ENCODE measurements at regions not wholly inside any gene's neighbourhood (a gene's known extent, or its start where the extent isn't known, plus 50 kb on each side); places are given as distances from the start of the nearest gene placed in this dataset.

- Histone ChIP-seq H2BK15ac (ENCODE audit: low read length) (no peak overlapping the region), H4K91ac (replicated peaks; ENCODE audit: insufficient read length, low read length) (no peak overlapping the region), H3K4ac (replicated peaks; ENCODE audit: insufficient read length, low read depth, low read length) (no peak overlapping the region), H3K27me3 (replicated peaks in 1 of 4; ENCODE audit: control insufficient read depth in 3 of 4, extremely low read depth in 1 of 4, insufficient read depth in 3 of 4, low read length in 3 of 4) (no peaks in the 10 kb centered on the region), H4K20me1 (replicated peaks in 1 of 2; ENCODE audit: control insufficient read depth in 1 of 2, insufficient read depth in 2 of 2, low read length in 2 of 2) (no peaks in the 10 kb centered on the region), H2BK120ac (replicated peaks; ENCODE audit: low read depth, low read length) (no peak overlapping the region), H2AK5ac (ENCODE audit: low read depth, low read length) (no peak overlapping the region), H2BK12ac (ENCODE audit: low read depth, low read length) (no peak overlapping the region), H4K5ac (ENCODE audit: insufficient read length, low read depth, low read length) (no peak overlapping the region), H3K14ac (ENCODE audit: insufficient read length) (no peak overlapping the region), H2AFZ (ENCODE audit: low read length) (no peak overlapping the region), H3K9me3 (ENCODE audit: insufficient read depth in 2 of 2, low read depth in 1 of 2, low read length in 1 of 2) (no peaks in the 10 kb centered on the region), H3K79me1 (ENCODE audit: low read depth, low read length) (no peaks in the 10 kb centered on the region), H3K4me2 (ENCODE audit: insufficient read depth in 1 of 2, low read depth in 2 of 2, low read length in 2 of 2) (no peak overlapping the region), H2BK5ac (ENCODE audit: low read depth, low read length) (no peak overlapping the region), H3K18ac (ENCODE audit: extremely low read depth, low read length) (no peak overlapping the region), H3K23ac (ENCODE audit: insufficient read length) (no peak overlapping the region), H3K27ac (ENCODE audit: low read depth, low read length) (no peak overlapping the region), H2BK20ac (ENCODE audit: low read length) (no peak overlapping the region), H3K4me1 (replicated peaks in 1 of 4; ENCODE audit: control insufficient read depth in 3 of 4, insufficient read depth in 4 of 4, low read length in 3 of 4) (peaks cover 0 to 10% (median 4%) of the 10 kb centered on the region in 4 experiments; a peak in 2 of 7 replicates), H3K23me2 (ENCODE audit: low read depth, low read length) (no peaks in the 10 kb centered on the region), H3K56ac (replicated peaks; ENCODE audit: insufficient read length, low read depth, low read length) (no peak overlapping the region), H3K4me3 (ENCODE audit: extremely low read depth in 1 of 4, insufficient read depth in 2 of 4, low read depth in 3 of 4, low read length in 4 of 4) (no peak overlapping the region), H3K36me3 (ENCODE audit: control insufficient read depth in 2 of 4, insufficient read depth in 4 of 4, low read length in 3 of 4) (no peaks in the 10 kb centered on the region), H3K79me2 (ENCODE audit: control insufficient read depth in 1 of 2, insufficient read depth in 2 of 2, low read length in 2 of 2) (no peaks in the 10 kb centered on the region), H4K8ac (ENCODE audit: extremely low read depth, insufficient read depth, low read length) (no peak overlapping the region), H3K9ac (replicated peaks in 1 of 4; ENCODE audit: extremely low read depth in 1 of 4, low read depth in 3 of 4, low read length in 3 of 4) (no peak overlapping the region)
- 91% methylated on average over 4 of the region's 4 CpGs; no CpG with 5 or more reads in 1 of the 2 experiments for WGBS, 2 experiments (ENCODE audit: extremely low coverage in 1 of 2, insufficient coverage in 1 of 2, insufficient read length in 1 of 2, insufficient replicate concordance in 2 of 2, low coverage in 1 of 2, low lambda C conversion rate in 2 of 2, missing lambda C conversion rate in 1 of 2)
- POLR2A ChIA-PET (ENCODE audit: partially characterized antibody): no interaction called here
- CTCF ChIA-PET (ENCODE audit: partially characterized antibody): no interaction called here
- no peak for FAIRE-seq
- TF ChIP-seq SP1 (IDR thresholded peaks at IDR 0.05; ENCODE audit: low read depth, low read length): no peak
- no peak for TF ChIP-seq EGR1 (IDR thresholded peaks at IDR 0.05; ENCODE audit: borderline replicate concordance, low read depth, low read length)
- TF ChIP-seq SP4 (IDR thresholded peaks at IDR 0.05; ENCODE audit: low read length): no peak
- TF ChIP-seq GABPA (IDR thresholded peaks at IDR 0.05; ENCODE audit: borderline replicate concordance, insufficient read depth, low read length): no peak
- TF ChIP-seq PHF8 (conservative IDR thresholded peaks at IDR 0.05; ENCODE audit: low read depth, low read length): no peak
- no peak for TF ChIP-seq EZH2 (IDR thresholded peaks at IDR 0.05; ENCODE audit: low read depth, low read length, severe bottlenecking)
- no peak for TF ChIP-seq ATF3 (IDR thresholded peaks at IDR 0.05; ENCODE audit: insufficient read depth, low read depth, low read length)
- no peak for TF ChIP-seq MAFK (IDR thresholded peaks at IDR 0.05; ENCODE audit: low read depth, low read length)
- DNase-seq (ENCODE audit: low read depth in 1 of 2, low spot score in 2 of 2): no peak
These were observed 527.6 kb upstream of the FANCL start for GRCh38 chr2:58768715-58769080.
